Motor neuron (in vitro differentiated cells): ENCODE measurements at regions not wholly inside any gene's neighbourhood (a gene's known extent, or its start where the extent isn't known, plus 50 kb on each side); places are given as distances from the start of the nearest gene placed in this dataset.

Experiments
- ATAC-seq, 8 experiments: fragments of 200-7000 bp; cut with Tn5 transposase; replicated peaks in 6 of 8; 2 replicates each; pipeline ENCODE4 v1.8.0; 2021; ENCODE audit warnings: mild to moderate bottlenecking in 8 of 8, moderate library complexity in 8 of 8
- H3K27ac ChIP-seq, 2 donors: fragments of 250-450 bp; sonication (Bioruptor Pico); 2 replicates each; pipeline ENCODE4 v1.9.0; 2021; ENCODE audit warnings: antibody characterized with exemption in 2 of 2, mild to moderate bottlenecking in 2 of 2, moderate library complexity in 1 of 2
- H3K4me1 ChIP-seq, 2 donors: fragments of 250-450 bp; sonication (Bioruptor Pico); replicated peaks in 1 of 2; 2 replicates each; pipeline ENCODE4 v1.6.1; 2021; ENCODE audit warnings: antibody characterized with exemption in 2 of 2, mild to moderate bottlenecking in 2 of 2, moderate library complexity in 1 of 2
- H3K4me3 ChIP-seq, 5 donors: fragments of 250-450 bp; sonication (Bioruptor Pico); 2 replicates each; pipeline ENCODE4 v1.9.0; 2021; ENCODE audit warnings: antibody characterized with exemption in 5 of 5, mild to moderate bottlenecking in 5 of 5, moderate library complexity in 4 of 5
- WGBS, 10 experiments: fragments of 450-650 bp; shearing (Covaris generic); methylation state at CpG; one replicate each; pipeline ENCODE4 v1.0.0; 2022; 5-methylcytosine and 5-hydroxymethylcytosine counted together
- in situ Hi-C, 9 experiments: fragments of 400-800 bp; cut with MboI; loops; one replicate each; pipeline ENCODE4 v1.15.0; 2021; ENCODE audit warnings: low sequenced_read_pairs in 9 of 9, low pct_unique_long_range_greater_than_20kb in 2 of 9; ENCODE audit not compliant: unreplicated experiment in 9 of 9

DNA sequence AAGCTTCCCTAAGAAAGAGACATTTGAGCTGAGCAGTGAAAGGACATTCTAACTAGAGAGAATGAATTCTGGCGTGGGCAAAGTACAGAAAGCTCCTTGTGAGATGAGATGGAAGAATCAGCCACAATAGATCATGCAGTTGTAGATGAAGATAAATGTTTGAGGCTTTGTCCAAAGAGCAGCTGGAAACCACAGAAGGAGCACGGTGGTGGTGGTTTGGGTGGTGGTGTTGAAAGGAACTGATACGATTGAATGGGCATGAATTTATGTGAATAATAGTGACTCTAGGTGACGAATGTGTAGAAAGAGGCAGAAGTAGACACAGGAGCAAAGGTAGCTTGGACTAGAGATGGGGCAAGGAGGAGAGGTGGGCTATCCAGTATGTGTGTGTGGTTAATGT, 260.5 kb upstream of the TMTC1 start:
- H3K27ac ChIP-seq: no peak overlapping the region
- 0 to 89% (median 45%) methylated on average over 1 to 4 of the region's 4 CpGs for WGBS, 10 experiments
- no peak overlapping the region for H3K4me3 ChIP-seq
- H3K4me1 ChIP-seq: peaks cover 3 to 4% of the 10 kb centered on the region in 2 donors
- in situ Hi-C loops: no loop called here
- no peak for ATAC-seq

DNA sequence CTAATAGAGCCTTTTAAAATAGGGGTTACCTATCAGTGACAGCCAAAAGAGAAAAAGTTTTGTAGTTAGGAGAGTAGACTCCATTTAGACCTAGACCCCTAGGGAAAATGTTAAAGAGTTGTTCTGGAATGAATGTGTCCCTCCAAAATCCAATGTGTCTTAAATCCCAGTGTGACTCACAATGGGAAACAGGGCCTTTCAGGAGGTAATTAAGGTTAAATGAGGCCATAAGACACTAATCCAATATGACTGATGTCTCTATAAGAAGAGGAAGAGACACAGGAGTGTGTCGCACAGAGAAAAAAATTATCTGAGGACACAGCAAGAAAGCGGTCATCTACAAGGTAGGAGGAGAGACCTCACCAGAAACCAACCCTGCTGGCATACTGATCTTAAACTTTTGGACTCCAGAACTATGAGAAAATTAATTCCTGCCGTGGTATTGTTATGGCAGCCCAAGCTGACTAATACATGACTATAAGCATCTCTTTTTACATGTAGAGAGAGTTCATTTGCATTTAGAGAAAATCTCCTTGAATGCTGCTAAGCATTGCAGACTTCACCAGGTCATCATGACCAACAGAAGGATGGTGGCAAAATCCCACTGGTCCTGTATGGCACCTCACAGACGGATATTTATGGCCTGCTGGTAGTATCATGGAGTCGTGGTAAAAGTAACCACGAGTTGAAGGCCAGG, 259.6 kb upstream of the TMTC1 start:
- ATAC-seq: peak in 2 of 8 experiments; percentile 33 to 53
- in situ Hi-C loops: no loop called here
- Histone ChIP-seq H3K4me1 (peaks cover 3 to 4% of the 10 kb centered on the region in 2 donors), H3K4me3 (no peak overlapping the region), H3K27ac (no peak overlapping the region)
- 40 to 100% (median 75%) methylated on average over 1 to 6 of the region's 6 CpGs for WGBS, 10 experiments

DNA sequence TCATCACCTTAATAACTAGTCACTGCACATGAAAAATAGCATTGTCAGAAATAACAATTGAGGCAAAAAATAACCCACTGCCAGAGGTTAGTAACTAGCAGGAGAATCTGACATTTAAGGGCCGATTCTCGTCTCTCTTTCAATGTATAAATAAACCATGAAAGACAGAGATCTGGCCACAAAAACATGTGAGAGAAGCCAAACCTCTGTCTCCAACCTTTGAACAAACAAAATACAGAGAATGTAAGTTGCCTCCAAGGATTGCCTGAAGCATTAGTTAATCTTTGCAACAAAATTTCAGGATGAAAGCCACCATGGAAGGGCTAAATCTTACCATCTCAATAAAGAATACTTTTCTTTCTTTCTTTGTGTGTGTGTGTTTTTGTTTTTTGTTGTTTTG, 257.4 kb upstream of the TMTC1 start:
- no peak overlapping the region for H3K27ac ChIP-seq
- H3K4me1 ChIP-seq: peaks cover 0 to 3% of the 10 kb centered on the region in 2 donors
- WGBS, 10 experiments: 33 to 100% (median 90%) methylated on average over 1 to 2 of the region's 2 CpGs; no CpG with 5 or more reads in 1 of the 10 experiments
- H3K4me3 ChIP-seq: no peak overlapping the region
- in situ Hi-C loops: no loop called here
- ATAC-seq: no peak

GRCh38 chr12:30030693-30031374, 247.1 kb upstream of the TMTC1 start:
- in situ Hi-C loops: no loop called here
- H3K27ac ChIP-seq: no peak overlapping the region
- peak in 3 of 8 experiments; percentile 39 to 90 (median 71) for ATAC-seq
- H3K4me3 ChIP-seq: no peak overlapping the region
- 0 to 92% (median 59%) methylated on average over 2 to 3 of the region's 3 CpGs for WGBS, 10 experiments
- no peaks in the 10 kb centered on the region for H3K4me1 ChIP-seq

DNA sequence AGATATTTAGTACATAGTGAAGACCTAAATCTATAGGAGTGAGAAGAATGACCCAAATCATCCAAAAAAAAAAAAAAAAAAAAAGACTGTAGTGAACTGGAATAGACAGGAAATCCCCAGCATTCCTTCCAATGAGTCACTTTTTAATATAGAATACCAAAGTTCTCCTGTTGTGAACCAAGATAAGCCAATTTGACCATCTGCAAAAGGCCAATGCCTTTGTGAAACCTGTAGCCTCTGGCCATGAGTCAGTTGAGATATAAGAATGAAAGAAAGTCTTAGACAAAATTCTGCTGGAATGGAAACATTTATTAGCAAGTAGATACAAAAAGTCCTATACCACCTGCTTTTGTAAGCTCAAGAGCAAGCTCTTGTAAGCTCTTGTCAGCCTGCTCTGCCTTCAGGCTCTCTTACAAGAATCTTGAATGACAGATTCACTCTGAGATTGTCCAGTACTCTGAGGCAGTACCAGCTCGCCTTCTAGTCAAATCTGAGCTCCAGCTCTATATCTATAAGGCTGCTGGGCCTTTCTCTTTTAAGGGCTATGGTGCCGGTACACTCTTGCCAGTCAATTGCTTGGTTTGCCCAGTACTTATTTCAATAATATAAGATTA, 243.0 kb upstream of the TMTC1 start:
- Histone ChIP-seq H3K4me1 (no peaks in the 10 kb centered on the region), H3K27ac (no peak overlapping the region), H3K4me3 (no peak overlapping the region)
- ATAC-seq: peak in 2 of 8 experiments; percentile 64 to 74
- in situ Hi-C loops: no loop called here
- 80 to 100% (median 100%) methylated on average over 1 to 2 of the region's 2 CpGs; no CpG with 5 or more reads in 3 of the 10 experiments for WGBS, 10 experiments

DNA sequence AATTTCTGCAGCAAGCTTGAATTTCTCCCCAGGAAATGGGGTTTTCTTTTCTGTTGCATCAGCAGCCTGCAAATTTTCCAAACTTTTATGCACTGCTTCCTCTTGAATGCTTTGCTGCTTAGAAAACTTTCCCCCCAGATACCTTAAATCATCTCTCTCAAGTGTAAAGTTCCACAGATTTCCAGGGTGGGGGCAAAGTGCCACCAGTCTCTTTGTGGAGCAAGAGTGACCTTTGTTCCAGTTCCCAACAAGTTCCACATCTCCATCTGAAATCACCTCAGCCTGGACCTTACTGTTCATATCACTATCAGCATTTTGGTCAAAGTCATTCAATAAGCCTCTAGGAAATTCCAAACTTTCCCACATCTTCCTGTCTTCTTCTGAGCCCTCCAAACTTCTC, 241.6 kb upstream of the TMTC1 start:
- Histone ChIP-seq H3K4me1 (no peaks in the 10 kb centered on the region), H3K4me3 (no peak overlapping the region), H3K27ac (no peak overlapping the region)
- no peak for ATAC-seq
- in situ Hi-C loops: no loop called here

- no peak for ATAC-seq
- Histone ChIP-seq H3K4me3 (no peak overlapping the region), H3K27ac (no peak overlapping the region), H3K4me1 (no peaks in the 10 kb centered on the region)
- 22 to 100% (median 80%) methylated on average over 1 to 2 of the region's 2 CpGs for WGBS, 10 experiments
- in situ Hi-C loops: no loop called here
Measured at GRCh38 chr12:30023186-30023585, 239.4 kb upstream of the TMTC1 start.

DNA sequence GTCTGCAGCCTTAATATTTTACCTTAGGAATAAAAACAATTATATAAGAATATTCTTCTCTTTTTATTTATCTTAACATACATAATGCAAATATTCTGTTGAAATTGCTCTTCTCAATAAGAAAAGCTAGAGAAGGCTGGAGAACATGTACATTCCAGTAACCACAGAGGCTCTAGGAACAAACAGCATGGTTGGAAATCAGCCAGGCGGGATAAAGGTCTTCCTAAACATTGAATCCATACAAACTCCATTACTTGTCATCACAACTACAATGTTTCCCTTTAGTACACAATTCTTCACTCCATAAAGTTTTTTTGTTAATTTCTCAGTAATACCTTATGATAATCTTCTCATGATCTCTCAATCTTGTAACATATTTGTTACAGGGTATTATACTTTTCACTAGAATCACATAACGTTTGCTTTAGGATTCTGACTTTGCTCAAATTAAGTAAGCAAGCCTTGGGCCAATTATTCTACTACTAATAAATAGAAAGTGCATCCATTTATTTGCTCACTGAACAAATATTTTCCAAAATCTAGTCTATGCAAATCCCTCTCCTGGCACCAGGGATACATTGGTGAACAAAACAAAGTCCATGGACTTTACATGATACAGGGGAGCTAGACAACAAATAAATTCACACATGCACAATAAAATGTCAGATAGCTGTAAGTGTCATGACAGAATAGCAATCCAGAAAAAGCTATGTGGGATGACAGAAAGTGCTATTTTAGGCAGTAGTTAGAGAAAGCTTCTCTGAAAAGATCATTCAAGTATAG, 237.5 kb upstream of the TMTC1 start:
- in situ Hi-C loops: no loop called here
- Histone ChIP-seq H3K4me1 (no peaks in the 10 kb centered on the region), H3K4me3 (no peak overlapping the region), H3K27ac (no peak overlapping the region)
- WGBS, 10 experiments: 10 to 100% (median 80%) methylated on average over 1 to 2 of the region's 2 CpGs; no CpG with 5 or more reads in 1 of the 10 experiments
- peak in 2 of 8 experiments; percentile 34 to 35 for ATAC-seq

- peaks cover 0 to 5% of the 10 kb centered on the region in 2 donors for H3K4me1 ChIP-seq
- in situ Hi-C loops: no loop called here
- no peak overlapping the region for H3K4me3 ChIP-seq
- peak in 1 of 8 experiments; percentile 11 for ATAC-seq
- 29 to 94% (median 83%) methylated on average over 1 to 4 of the region's 4 CpGs; no CpG with 5 or more reads in 2 of the 10 experiments for WGBS, 10 experiments
- H3K27ac ChIP-seq: no peak overlapping the region
Measured at GRCh38 chr12:30019366-30020140, 235.8 kb upstream of the TMTC1 start.

DNA sequence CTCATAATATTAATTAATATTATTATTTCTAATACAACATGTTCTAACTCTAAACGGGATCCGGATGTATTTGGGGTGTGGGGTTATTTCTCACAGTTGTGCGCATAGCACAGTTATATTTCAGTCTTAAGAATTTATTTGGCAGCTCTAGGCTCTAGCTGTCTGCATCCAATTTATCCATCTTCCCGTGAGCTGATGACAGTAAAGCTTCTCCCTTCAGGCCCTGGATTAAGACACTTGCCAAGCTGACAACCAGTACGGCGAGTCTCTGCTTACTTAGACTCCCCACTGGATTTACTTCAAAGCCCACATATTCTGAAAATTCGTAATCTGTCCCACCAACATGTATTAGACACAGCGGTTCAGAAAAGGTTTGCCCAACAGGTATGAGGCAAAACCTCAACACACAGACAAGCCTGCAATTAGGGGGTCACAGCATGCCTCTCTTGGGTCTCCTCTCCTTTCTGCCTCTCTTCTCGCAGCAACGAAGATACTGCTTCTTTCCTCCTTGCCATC, 232.9 kb upstream of the TMTC1 start:
- WGBS, 10 experiments: 33 to 96% (median 80%) methylated on average over 2 to 8 of the region's 10 CpGs; no CpG with 5 or more reads in 1 of the 10 experiments
- Histone ChIP-seq H3K4me3 (no peak overlapping the region), H3K27ac (no peak overlapping the region), H3K4me1 (peaks cover 0 to 5% of the 10 kb centered on the region in 2 donors)
- in situ Hi-C loops: no loop called here
- peak in 2 of 8 experiments; percentile 39 to 51 for ATAC-seq

DNA sequence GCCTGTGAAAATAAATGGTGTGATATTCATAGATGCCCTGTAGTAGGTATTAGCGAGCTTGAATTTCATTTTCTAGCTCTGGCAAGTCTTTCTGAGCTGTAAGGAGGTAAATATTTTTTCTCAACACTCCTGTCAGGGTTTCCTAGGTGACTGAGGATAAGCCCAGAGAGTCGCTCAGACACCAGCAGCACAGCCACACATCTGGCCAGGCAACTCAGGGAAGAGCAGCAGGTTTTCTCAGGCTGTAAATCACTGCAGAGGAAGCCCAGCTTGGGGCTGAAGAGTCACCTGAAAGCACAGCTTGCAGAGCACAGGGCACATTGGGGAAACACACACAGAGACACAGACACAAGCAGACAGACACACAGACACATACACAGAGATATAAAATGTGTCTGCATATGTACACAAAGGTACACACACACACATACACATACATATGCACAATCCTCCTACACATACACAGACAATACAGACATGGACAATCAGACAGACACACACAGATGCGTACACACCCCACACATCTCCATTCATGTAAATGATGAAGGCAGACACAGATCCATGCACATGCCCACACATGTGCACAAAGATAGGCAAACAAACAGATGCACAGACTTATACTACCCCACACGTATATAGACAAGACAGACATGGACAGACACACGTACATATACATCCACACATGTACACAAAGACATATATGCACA, 232.0 kb upstream of the TMTC1 start:
- WGBS, 10 experiments: 0 to 100% (median 66%) methylated on average over 1 to 4 of the region's 5 CpGs; no CpG with 5 or more reads in 1 of the 10 experiments
- no peak overlapping the region for H3K4me3 ChIP-seq
- in situ Hi-C loops: no loop called here
- no peak overlapping the region for H3K27ac ChIP-seq
- peaks cover 0 to 5% of the 10 kb centered on the region in 2 donors for H3K4me1 ChIP-seq
- peak; percentile 62 to 93 (median 72) for ATAC-seq

- Histone ChIP-seq H3K27ac (no peak overlapping the region), H3K4me3 (no peak overlapping the region), H3K4me1 (peaks cover 0 to 5% of the 10 kb centered on the region in 2 donors)
- 10 to 100% (median 75%) methylated on average over 1 of the region's 1 CpG; no CpG with 5 or more reads in 1 of the 10 experiments for WGBS, 10 experiments
- ATAC-seq: no peak
- in situ Hi-C loops: no loop called here
Measured at GRCh38 chr12:30014991-30015390, 231.2 kb upstream of the TMTC1 start.
